IMR-90 (cell line): ENCODE measurements at regions not wholly inside any gene's neighbourhood (a gene's known extent, or its start where the extent isn't known, plus 50 kb on each side); places are given as distances from the start of the nearest gene placed in this dataset.

Experiments used
- ATAC-seq: fragments of 200-7000 bp; cut with Tn5 transposase; 2 replicates; pipeline ENCODE4 v1.9.1; 2020; ENCODE audit warnings: low read depth, mild to moderate bottlenecking, moderate library complexity
- BruUV-seq: library from RNA; stranded (reverse); fragments of 400-500 nt; replicated peaks from 2 replicates; lab custom pipeline; 2021; lab: Mats Ljungman, UMichigan
- CTCF ChIA-PET: fragments of 300-600 bp; formaldehyde crosslinking; extraction: SDS; loops from one replicate; lab custom pipeline; 2021; ENCODE audit warnings: antibody characterized with exemption; lab: Yijun Ruan, JAX
- POLR2A ChIA-PET: fragments of 300-600 bp; sonication (Branson Sonifier 250); formaldehyde crosslinking; loops from one replicate; lab custom pipeline; 2022; ENCODE audit warnings: antibody characterized with exemption; ENCODE audit not compliant: unreplicated experiment; lab: Charles Lee
- DNase-seq: peaks from one replicate; pipeline ENCODE4 v3.0.0; 2013
- H2AFZ ChIP-seq: replicated peaks from 2 replicates; pipeline ENCODE3; 2013; ENCODE audit warnings: low read length, mild to moderate bottlenecking; ENCODE audit not compliant: poor library complexity
- H2AK5ac ChIP-seq: 2 replicates; pipeline ENCODE4 v1.6.1; 2013; ENCODE audit warnings: low read depth, low read length, inconsistent platforms
- H2AK9ac ChIP-seq: replicated peaks from 2 replicates; pipeline ENCODE3; 2013; ENCODE audit warnings: mild to moderate bottlenecking, low read depth, low read length, moderate library complexity; ENCODE audit not compliant: poor library complexity
- H2BK120ac ChIP-seq: 2 replicates; pipeline ENCODE4 v1.6.1; 2013; ENCODE audit warnings: low read depth, low read length, inconsistent platforms
- H2BK15ac ChIP-seq: 3 replicates; pipeline ENCODE4 v1.6.1; 2013; ENCODE audit warnings: low read depth, low read length, inconsistent platforms
- H2BK20ac ChIP-seq: 2 replicates; pipeline ENCODE4 v1.6.1; 2013; ENCODE audit warnings: low read depth, mild to moderate bottlenecking, inconsistent platforms, low read length, moderate library complexity
- H2BK5ac ChIP-seq: 2 replicates; pipeline ENCODE4 v1.6.1; 2013; ENCODE audit warnings: mild to moderate bottlenecking, low read depth, low read length, inconsistent platforms; ENCODE audit not compliant: poor library complexity, severe bottlenecking
- H3K14ac ChIP-seq: replicated peaks from 2 replicates; pipeline ENCODE4 v1.6.1; 2013; ENCODE audit warnings: low read depth, low read length, inconsistent platforms
- H3K18ac ChIP-seq: 2 replicates; pipeline ENCODE4 v1.6.1; 2013; ENCODE audit warnings: low read depth, low read length, control low read depth
- H3K23ac ChIP-seq: 2 replicates; pipeline ENCODE4 v1.6.1; 2013; ENCODE audit warnings: low read depth, low read length, inconsistent platforms
- H3K27ac ChIP-seq: 2 replicates; pipeline ENCODE4 v1.5.1; 2013; ENCODE audit warnings: mild to moderate bottlenecking, control low read depth, low read length; ENCODE audit not compliant: insufficient read depth
- H3K27me3 ChIP-seq: 2 replicates; pipeline ENCODE4 v1.6.1; 2013; ENCODE audit warnings: low read length; ENCODE audit not compliant: control insufficient read depth, insufficient read depth
- H3K36me3 ChIP-seq: 2 replicates; pipeline ENCODE4 v1.6.1; 2013; ENCODE audit warnings: low read length, mixed read lengths; ENCODE audit not compliant: control insufficient read depth, insufficient read depth
- H3K4ac ChIP-seq: 2 replicates; pipeline ENCODE4 v1.6.1; 2013; ENCODE audit warnings: low read depth, low read length, inconsistent platforms
- H3K4me1 ChIP-seq: 2 replicates; pipeline ENCODE4 v1.6.1; 2013; ENCODE audit warnings: low read length, mixed read lengths; ENCODE audit not compliant: control insufficient read depth, insufficient read depth
- H3K4me2 ChIP-seq: 2 replicates; pipeline ENCODE4 v1.6.1; 2013; ENCODE audit warnings: low read depth, mild to moderate bottlenecking, control low read depth, low read length, moderate library complexity
- H3K4me3 ChIP-seq: 2 replicates; pipeline ENCODE4 v1.5.1; 2013; ENCODE audit warnings: low read depth, mild to moderate bottlenecking, control low read depth, low read length, moderate library complexity; ENCODE audit not compliant: insufficient read depth
- H3K56ac ChIP-seq: 2 replicates; pipeline ENCODE4 v1.6.1; 2013; ENCODE audit warnings: low read length, inconsistent platforms; ENCODE audit not compliant: insufficient read depth; ENCODE audit errors: extremely low read depth
- H3K79me1 ChIP-seq, 2 experiments: 2 replicates each; pipeline ENCODE4 v1.6.1; 2013; ENCODE audit warnings: low read length in 2 of 2, inconsistent platforms in 1 of 2, low read depth in 1 of 2
- H3K9ac ChIP-seq: 2 replicates; pipeline ENCODE4 v1.6.1; 2013; ENCODE audit warnings: low read depth, low read length, control low read depth
- H3K9me1 ChIP-seq: 2 replicates; pipeline ENCODE4 v1.6.1; 2013; ENCODE audit warnings: low read length, inconsistent platforms; ENCODE audit not compliant: insufficient read depth
- H3K9me3 ChIP-seq: 2 replicates; pipeline ENCODE4 v1.6.1; 2013; ENCODE audit warnings: low read length; ENCODE audit not compliant: control insufficient read depth, insufficient read depth
- H4K20me1 ChIP-seq: 2 replicates; pipeline ENCODE4 v1.6.1; 2013; ENCODE audit warnings: low read length, inconsistent platforms; ENCODE audit not compliant: insufficient read depth
- H4K5ac ChIP-seq: 2 replicates; pipeline ENCODE4 v1.6.1; 2013; ENCODE audit warnings: mild to moderate bottlenecking, low read depth, low read length, control low read depth
- H4K8ac ChIP-seq, 2 experiments: 2 replicates each; pipeline ENCODE4 v1.6.1; 2013; ENCODE audit warnings: low read depth in 2 of 2, low read length in 2 of 2, control low read depth in 1 of 2, inconsistent platforms in 1 of 2
- H4K91ac ChIP-seq: 2 replicates; pipeline ENCODE4 v1.6.1; 2013; ENCODE audit warnings: low read depth, low read length, inconsistent platforms; ENCODE audit not compliant: insufficient read depth
- CEBPB ChIP-seq: IDR thresholded peaks from 2 replicates; pipeline ENCODE4 v1.6.1; 2012; ENCODE audit warnings: low read depth, low read length, improper control_type of control experiment
- FOS ChIP-seq: fragments of 150-350 bp; IDR thresholded peaks from 2 replicates; pipeline ENCODE4 v1.6.1; 2016; ENCODE audit warnings: low read depth, low read length
- POLR2A ChIP-seq: IDR thresholded peaks from 2 replicates; pipeline ENCODE4 v1.6.1; 2012; ENCODE audit warnings: mild to moderate bottlenecking, low read depth, low read length
- RAD21 ChIP-seq: IDR thresholded peaks from 2 replicates; pipeline ENCODE4 v1.6.1; 2012; ENCODE audit warnings: low read length, improper control_type of control experiment
- RCOR1 ChIP-seq: IDR thresholded peaks from 2 replicates; pipeline ENCODE4 v1.6.1; 2012; ENCODE audit warnings: mild to moderate bottlenecking, low read length, improper control_type of control experiment; ENCODE audit not compliant: insufficient replicate concordance
- RFX5 ChIP-seq: IDR thresholded peaks from 2 replicates; pipeline ENCODE4 v1.8.0; 2012; ENCODE audit warnings: low read depth, mild to moderate bottlenecking, low read length, moderate library complexity
- WGBS, 2 experiments: methylation state at CpG; one replicate each; pipeline versions ENCODE4 v1.1.5 to v1.1.7; 2013; ENCODE audit warnings: missing lambda C conversion rate in 2 of 2; ENCODE audit not compliant: insufficient read length in 1 of 2; ENCODE audit errors: extremely low coverage in 2 of 2; 5-methylcytosine and 5-hydroxymethylcytosine counted together
- dilution Hi-C: fragments of 300-500 bp; cut with HindIII; formaldehyde crosslinking; loops from one replicate; pipeline ENCODE4 v1.14.3; 2018; ENCODE audit warnings: low sequenced_read_pairs; ENCODE audit not compliant: unreplicated experiment
- in situ Hi-C: fragments of 300-500 bp; cut with MboI; formaldehyde crosslinking; loops from 3 replicates; pipeline ENCODE4 v1.14.3; 2019; ENCODE audit warnings: low sequenced_read_pairs, inconsistent platforms, mixed read lengths
- intact Hi-C: fragments of 100-400 bp; cut with micrococcal nuclease; formaldehyde crosslinking; loops from 2 replicates; pipeline ENCODE4 v1.10.0; 2022
- TF ChIP-seq, protein P1 (sequence below): fragments of 150-350 bp; IDR thresholded peaks from 2 replicates; pipeline ENCODE4 v1.6.1; 2016; ENCODE audit warnings: low read depth, mild to moderate bottlenecking, low read length, moderate library complexity, borderline replicate concordance

DNA sequence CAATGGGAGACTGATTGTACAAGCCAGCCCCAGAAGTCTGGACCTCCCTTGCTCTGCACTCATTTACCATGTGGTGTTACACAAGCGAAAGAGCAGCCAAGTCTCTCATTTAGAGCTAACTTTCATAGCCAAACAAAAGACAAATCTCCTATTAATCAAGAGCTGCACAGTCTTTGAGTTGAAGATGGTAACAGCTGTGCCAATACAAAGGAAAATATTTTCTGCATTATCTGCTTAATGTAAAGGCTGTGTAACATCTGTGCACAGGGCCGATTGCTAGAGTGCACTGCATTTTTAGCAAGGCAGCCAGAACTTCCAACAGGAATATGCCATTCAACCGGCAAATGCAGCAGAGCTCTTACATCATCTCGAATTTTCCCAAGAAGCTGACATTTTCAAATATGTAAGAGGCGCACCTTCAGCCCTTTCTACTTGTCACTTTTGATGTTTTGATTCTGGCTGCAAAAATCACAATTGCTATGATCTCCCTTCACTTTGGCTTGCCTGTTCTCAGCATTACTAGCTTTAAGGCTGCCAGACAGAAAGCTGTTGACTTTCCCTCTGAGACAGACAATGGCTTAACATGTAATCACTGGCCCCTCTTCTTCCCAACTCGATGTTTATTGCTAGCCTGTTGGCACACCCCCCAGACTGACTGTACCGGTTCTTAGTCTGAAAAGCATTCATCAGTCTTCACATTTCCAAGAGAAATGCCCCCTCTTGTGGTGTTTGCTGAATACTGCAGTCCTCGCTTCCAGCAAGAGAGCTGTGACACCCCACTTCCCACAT lies 96.9 kb upstream of the TANK start (continued):
- TF ChIP-seq RFX5: no peak
- no peak for TF ChIP-seq CEBPB

DNA sequence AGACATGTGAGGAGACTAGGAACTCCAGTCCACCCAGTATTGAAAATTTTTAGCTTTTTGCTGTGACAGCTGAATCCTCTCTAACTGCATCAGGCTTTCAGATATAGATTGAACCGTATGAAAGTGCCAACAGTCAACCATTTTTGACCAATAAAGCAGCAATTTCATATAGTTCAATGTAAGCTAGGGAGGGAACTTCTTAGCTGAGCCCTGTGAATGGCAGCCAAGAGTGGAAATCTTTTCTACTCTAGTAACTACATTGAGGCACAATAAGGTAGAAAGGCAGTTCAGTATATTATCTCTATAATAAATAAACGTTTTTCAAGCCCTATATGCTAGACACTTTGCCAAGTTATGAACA lies 96.3 kb upstream of the TANK start:
- H2BK20ac ChIP-seq: peak overlapping the region; percentile 22; the same call in 1 of the 2 replicates
- no peak overlapping the region for H3K4me2 ChIP-seq
- H2BK5ac ChIP-seq: no peak overlapping the region
- no TSS peak for BruUV-seq
- ChIA-PET POLR2A (no interaction called here), CTCF (interaction anchor here (0.6 to 2.0 kb wide), 21 partner anchors 9 to 961 kb away, joined by 3 to 16 read pairs (median 4); no protein-coding TSS in a partner anchor)
- no peaks in the 10 kb centered on the region for H4K20me1 ChIP-seq
- H3K79me1 ChIP-seq: no peaks in the 10 kb centered on the region
- no peak for TF ChIP-seq CEBPB
- TF ChIP-seq RCOR1: no peak
- TF ChIP-seq RFX5: no peak
- no peak for TF ChIP-seq POLR2A
- TF ChIP-seq RAD21: no peak
- TF ChIP-seq FOS: no peak
- TF ChIP-seq, protein P1, sequence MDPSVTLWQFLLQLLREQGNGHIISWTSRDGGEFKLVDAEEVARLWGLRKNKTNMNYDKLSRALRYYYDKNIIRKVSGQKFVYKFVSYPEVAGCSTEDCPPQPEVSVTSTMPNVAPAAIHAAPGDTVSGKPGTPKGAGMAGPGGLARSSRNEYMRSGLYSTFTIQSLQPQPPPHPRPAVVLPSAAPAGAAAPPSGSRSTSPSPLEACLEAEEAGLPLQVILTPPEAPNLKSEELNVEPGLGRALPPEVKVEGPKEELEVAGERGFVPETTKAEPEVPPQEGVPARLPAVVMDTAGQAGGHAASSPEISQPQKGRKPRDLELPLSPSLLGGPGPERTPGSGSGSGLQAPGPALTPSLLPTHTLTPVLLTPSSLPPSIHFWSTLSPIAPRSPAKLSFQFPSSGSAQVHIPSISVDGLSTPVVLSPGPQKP: no peak
- in situ Hi-C loops: no loop called here
- H2AFZ ChIP-seq: no peak overlapping the region
- H3K27ac ChIP-seq: no peak overlapping the region
- WGBS, 2 experiments: no CpG with 5 or more reads among the region's 2 CpGs
- DNase-seq: no peak
- H2BK120ac ChIP-seq: no peak overlapping the region
- intact Hi-C loops: loop anchor here (1.0 to 10.0 kb wide), 7 partner anchors 59 to 952 kb away; partner anchors contain the start of genes RBMS1 and TANK
- peaks cover 6% of the 10 kb centered on the region for H3K4me1 ChIP-seq
- peak; percentile 12; the same call in 1 of the 2 replicates for ATAC-seq
- H2AK9ac ChIP-seq: no peak overlapping the region
- no peaks in the 10 kb centered on the region for H3K9me1 ChIP-seq
- no peak overlapping the region for H3K4me3 ChIP-seq
- H2AK5ac ChIP-seq: no peak overlapping the region
- no peak overlapping the region for H3K9ac ChIP-seq
- no peak overlapping the region for H3K23ac ChIP-seq
- H3K9me3 ChIP-seq: no peaks in the 10 kb centered on the region
- dilution Hi-C loops: no loop called here
- 0 out of 4 replicates have a peak overlapping the region, but pooled peaks of 1 of the 2 experiments have one; percentile 31 for H4K8ac ChIP-seq
- H3K27me3 ChIP-seq: no peaks in the 10 kb centered on the region; the same call in 1 of the 2 replicates
- no peak overlapping the region for H2BK15ac ChIP-seq
- H3K14ac ChIP-seq: no peak overlapping the region
- H4K5ac ChIP-seq: no peak overlapping the region
- no peak overlapping the region for H4K91ac ChIP-seq
- no peak overlapping the region for H3K18ac ChIP-seq
- H3K36me3 ChIP-seq: no peaks in the 10 kb centered on the region
- no peak overlapping the region for H3K4ac ChIP-seq
- H3K56ac ChIP-seq: no peak overlapping the region
